Uterus (tissue), 3 donors: ENCODE measurements at regions not wholly inside any gene's neighbourhood (a gene's known extent, or its start where the extent isn't known, plus 50 kb on each side); places are given as distances from the start of the nearest gene placed in this dataset.

ENCODE experiments used
- DNase-seq, 2 donors: peaks; one replicate each; pipeline ENCODE4 v3.0.0-alpha.2; 2019 to 2020
- H3K27ac ChIP-seq, 2 donors: fragments of 200-600 bp; sonication (generic); 1 replicate in 1 of 2; 2 replicates in 1 of 2; pipeline ENCODE4 v1.5.1; 2016 to 2018
- H3K27me3 ChIP-seq, 2 donors: fragments of 200-600 bp; sonication (generic); one replicate each; pipeline ENCODE4 v1.5.1; 2018 to 2019; ENCODE audit warnings: control low read depth in 1 of 2
- H3K36me3 ChIP-seq, 2 donors: fragments of 200-600 bp; sonication (generic); one replicate each; pipeline ENCODE4 v1.5.1; 2019; ENCODE audit warnings: control low read depth in 1 of 2
- H3K4me1 ChIP-seq, 2 donors: fragments of 200-600 bp; sonication (generic); one replicate each; pipeline ENCODE4 v1.5.1; 2018 to 2019; ENCODE audit warnings: control low read depth in 1 of 2
- H3K4me3 ChIP-seq, 2 donors: fragments of 200-600 bp; sonication (generic); 1 replicate in 1 of 2; 2 replicates in 1 of 2; pipeline ENCODE4 v1.5.1; 2018 to 2019; ENCODE audit warnings: mild to moderate bottlenecking in 1 of 2
- H3K9me3 ChIP-seq, 2 donors: fragments of 200-600 bp; sonication (generic); one replicate each; pipeline ENCODE4 v1.5.1; 2019; ENCODE audit warnings: control low read depth in 1 of 2
- POLR2A ChIP-seq, 2 donors: fragments of 450-650 bp; IDR thresholded peaks; one replicate each; pipeline ENCODE4 v1.6.1; 2016; ENCODE audit warnings: antibody characterized with exemption in 2 of 2, mild to moderate bottlenecking in 1 of 2, moderate library complexity in 1 of 2
- intact Hi-C: fragments of 100-400 bp; cut with DNase I; formaldehyde crosslinking; loops from one replicate; pipeline ENCODE4 v1.15.1; 2023; ENCODE audit warnings: low total_unique reads
- TF ChIP-seq, protein P1 (sequence below), 4 experiments: fragments of 200-600 bp in 2 of 4; fragments of 450-650 bp in 2 of 4; sonication (generic) in 2 of 4; IDR thresholded peaks; one replicate each; pipeline ENCODE4 v1.5.1; 2016 to 2019; ENCODE audit warnings: antibody characterized with exemption in 4 of 4, mild to moderate bottlenecking in 2 of 4, moderate library complexity in 1 of 4
- donor health status: DM: yes; HTN: yes; CAD: no.

GRCh38 chr1:68890736-68891135 is 393.9 kb upstream of the DEPDC1 start:
- Histone ChIP-seq H3K27ac (no peak overlapping the region), H3K4me3 (no peak overlapping the region), H3K27me3 (no peaks in the 10 kb centered on the region), H3K9me3 (no peaks in the 10 kb centered on the region), H3K4me1 (no peaks in the 10 kb centered on the region), H3K36me3 (no peaks in the 10 kb centered on the region)
- intact Hi-C loops: no loop called here
- TF ChIP-seq, protein P1, sequence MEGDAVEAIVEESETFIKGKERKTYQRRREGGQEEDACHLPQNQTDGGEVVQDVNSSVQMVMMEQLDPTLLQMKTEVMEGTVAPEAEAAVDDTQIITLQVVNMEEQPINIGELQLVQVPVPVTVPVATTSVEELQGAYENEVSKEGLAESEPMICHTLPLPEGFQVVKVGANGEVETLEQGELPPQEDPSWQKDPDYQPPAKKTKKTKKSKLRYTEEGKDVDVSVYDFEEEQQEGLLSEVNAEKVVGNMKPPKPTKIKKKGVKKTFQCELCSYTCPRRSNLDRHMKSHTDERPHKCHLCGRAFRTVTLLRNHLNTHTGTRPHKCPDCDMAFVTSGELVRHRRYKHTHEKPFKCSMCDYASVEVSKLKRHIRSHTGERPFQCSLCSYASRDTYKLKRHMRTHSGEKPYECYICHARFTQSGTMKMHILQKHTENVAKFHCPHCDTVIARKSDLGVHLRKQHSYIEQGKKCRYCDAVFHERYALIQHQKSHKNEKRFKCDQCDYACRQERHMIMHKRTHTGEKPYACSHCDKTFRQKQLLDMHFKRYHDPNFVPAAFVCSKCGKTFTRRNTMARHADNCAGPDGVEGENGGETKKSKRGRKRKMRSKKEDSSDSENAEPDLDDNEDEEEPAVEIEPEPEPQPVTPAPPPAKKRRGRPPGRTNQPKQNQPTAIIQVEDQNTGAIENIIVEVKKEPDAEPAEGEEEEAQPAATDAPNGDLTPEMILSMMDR (IDR thresholded peaks at IDR 0.05): no peak
- no peak for TF ChIP-seq POLR2A (IDR thresholded peaks at IDR 0.05)
- DNase-seq: no peak

DNA sequence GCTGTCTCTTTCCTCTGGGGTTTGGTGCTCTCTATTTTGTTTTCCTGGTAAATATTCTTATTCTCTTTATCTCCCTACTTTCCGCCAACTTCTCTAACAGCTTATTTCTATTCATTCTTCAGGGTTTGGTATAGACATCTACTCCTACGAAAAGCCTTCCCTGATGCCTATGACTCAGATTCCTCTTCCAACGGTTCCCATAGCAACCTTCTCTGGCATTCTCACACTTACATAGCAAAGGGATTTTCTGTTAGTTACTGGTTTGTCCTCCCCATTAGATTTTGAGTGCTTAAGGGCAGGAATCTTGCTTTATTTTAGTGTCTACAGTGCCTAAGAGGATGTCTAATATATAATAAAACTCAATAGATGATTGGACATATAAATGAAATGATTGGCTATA is 407.6 kb upstream of the DEPDC1 start:
- DNase-seq: no peak
- Histone ChIP-seq H3K4me3 (no peak overlapping the region), H3K27me3 (no peaks in the 10 kb centered on the region), H3K9me3 (no peaks in the 10 kb centered on the region), H3K27ac (no peak overlapping the region), H3K36me3 (no peaks in the 10 kb centered on the region), H3K4me1 (no peaks in the 10 kb centered on the region)
- intact Hi-C loops: no loop called here
- TF ChIP-seq, protein P1 (IDR thresholded peaks at IDR 0.05): no peak
- no peak for TF ChIP-seq POLR2A (IDR thresholded peaks at IDR 0.05)

DNA sequence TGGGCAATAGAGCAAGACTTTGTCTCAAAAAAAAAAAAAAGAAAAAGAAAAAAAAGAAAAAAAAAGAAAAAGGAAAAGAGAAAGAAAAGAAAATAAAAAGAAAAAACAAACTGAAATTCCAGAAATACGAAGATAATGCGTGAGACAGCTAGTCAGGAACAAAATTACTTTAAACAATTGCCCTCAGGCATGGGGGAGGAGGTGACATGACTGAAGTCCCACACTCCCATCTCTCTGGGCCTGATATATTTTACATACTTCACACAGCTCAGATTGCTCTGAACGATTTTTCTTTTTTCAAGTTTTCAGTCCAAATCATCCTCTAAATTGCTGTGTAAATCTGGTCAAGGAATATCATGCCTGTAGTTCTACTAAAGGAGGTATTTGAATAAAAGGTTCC is 409.5 kb upstream of the DEPDC1 start:
- Histone ChIP-seq H3K9me3 (no peaks in the 10 kb centered on the region), H3K4me3 (no peak overlapping the region), H3K4me1 (no peaks in the 10 kb centered on the region), H3K27me3 (no peaks in the 10 kb centered on the region), H3K36me3 (no peaks in the 10 kb centered on the region), H3K27ac (no peak overlapping the region)
- DNase-seq: no peak
- intact Hi-C loops: no loop called here
- TF ChIP-seq, protein P1 (IDR thresholded peaks at IDR 0.05): no peak
- TF ChIP-seq POLR2A (IDR thresholded peaks at IDR 0.05): no peak

- intact Hi-C loops: no loop called here
- H3K9me3 ChIP-seq: no peaks in the 10 kb centered on the region
Measured at GRCh38 chr1:68907491-68907890, 410.6 kb upstream of the DEPDC1 start.

GRCh38 chr1:68908316-68908715 is 411.4 kb upstream of the DEPDC1 start:
- H3K27ac ChIP-seq: no peak overlapping the region
- no peak for TF ChIP-seq POLR2A (IDR thresholded peaks at IDR 0.05)
- TF ChIP-seq, protein P1 (IDR thresholded peaks at IDR 0.05): no peak
- H3K36me3 ChIP-seq: no peaks in the 10 kb centered on the region
- H3K27me3 ChIP-seq: no peaks in the 10 kb centered on the region
- no peak for DNase-seq
- no peaks in the 10 kb centered on the region for H3K9me3 ChIP-seq
- intact Hi-C loops: no loop called here
- H3K4me3 ChIP-seq: no peak overlapping the region
- H3K4me1 ChIP-seq: no peaks in the 10 kb centered on the region

More at GRCh38 chr1:68907491-68907890, 410.6 kb upstream of the DEPDC1 start:
- DNase-seq: no peak
- Histone ChIP-seq H3K4me3 (no peak overlapping the region), H3K27ac (no peak overlapping the region), H3K36me3 (no peaks in the 10 kb centered on the region), H3K27me3 (no peaks in the 10 kb centered on the region), H3K4me1 (no peaks in the 10 kb centered on the region)
- TF ChIP-seq, protein P1 (IDR thresholded peaks at IDR 0.05): no peak
- TF ChIP-seq POLR2A (IDR thresholded peaks at IDR 0.05): no peak
